ENCODE measurements at regions not wholly inside any gene's neighbourhood (a gene's known extent, or its start where the extent isn't known, plus 50 kb on each side); places are given as distances from the start of the nearest gene placed in this dataset.

DNA sequence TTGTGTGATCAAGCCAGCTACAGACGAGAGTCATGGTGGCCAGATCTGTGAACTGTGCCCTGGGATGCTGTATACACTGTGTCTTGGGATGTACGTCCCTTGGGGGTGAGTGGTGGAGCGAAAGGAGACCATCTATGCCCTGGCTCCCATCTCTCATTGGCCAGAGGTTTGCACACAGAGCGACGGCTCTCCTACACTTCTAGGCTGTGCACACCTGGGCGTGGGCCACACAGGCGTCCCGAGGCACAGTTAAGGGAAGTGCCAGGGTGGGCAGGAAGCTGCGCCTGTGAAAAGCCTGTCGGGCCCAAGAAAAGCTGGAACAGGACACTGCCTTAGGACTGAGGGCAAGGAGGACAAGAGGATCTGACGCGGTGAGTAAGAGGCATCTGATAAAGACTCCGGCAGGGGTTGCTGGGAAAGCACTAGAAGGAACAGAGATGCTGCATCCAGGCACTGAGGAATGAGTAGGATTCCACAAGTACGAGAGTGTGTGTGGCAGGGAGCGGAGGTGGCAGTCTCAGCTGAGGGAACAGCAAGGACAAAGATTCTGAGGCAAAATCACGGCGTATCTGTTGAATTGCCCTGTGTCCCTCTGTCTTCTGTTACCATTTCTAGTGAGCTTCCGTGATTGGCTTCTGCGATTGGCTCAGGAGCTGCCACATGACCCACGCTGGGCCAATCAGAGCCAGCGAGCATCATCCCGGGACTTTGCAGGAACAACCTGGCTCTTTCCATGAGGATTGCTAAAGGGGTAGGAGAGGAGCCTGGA is 67.9 kb upstream of the ZBTB40 start:
- TF ChIP-seq TCF12 (IDR thresholded peaks at IDR 0.05; ENCODE audit: low read depth, low read length), result no peak
- TF ChIP-seq HDAC6 (IDR thresholded peaks at IDR 0.05; ENCODE audit: low read depth, low read length), result no peak
- TF ChIP-seq YY1 (IDR thresholded peaks at IDR 0.05; ENCODE audit: low read depth, low read length), result no peak
- no peak for TF ChIP-seq CHD1 (IDR thresholded peaks at IDR 0.05; ENCODE audit: low read depth, low read length)
- TF ChIP-seq, protein P1, sequence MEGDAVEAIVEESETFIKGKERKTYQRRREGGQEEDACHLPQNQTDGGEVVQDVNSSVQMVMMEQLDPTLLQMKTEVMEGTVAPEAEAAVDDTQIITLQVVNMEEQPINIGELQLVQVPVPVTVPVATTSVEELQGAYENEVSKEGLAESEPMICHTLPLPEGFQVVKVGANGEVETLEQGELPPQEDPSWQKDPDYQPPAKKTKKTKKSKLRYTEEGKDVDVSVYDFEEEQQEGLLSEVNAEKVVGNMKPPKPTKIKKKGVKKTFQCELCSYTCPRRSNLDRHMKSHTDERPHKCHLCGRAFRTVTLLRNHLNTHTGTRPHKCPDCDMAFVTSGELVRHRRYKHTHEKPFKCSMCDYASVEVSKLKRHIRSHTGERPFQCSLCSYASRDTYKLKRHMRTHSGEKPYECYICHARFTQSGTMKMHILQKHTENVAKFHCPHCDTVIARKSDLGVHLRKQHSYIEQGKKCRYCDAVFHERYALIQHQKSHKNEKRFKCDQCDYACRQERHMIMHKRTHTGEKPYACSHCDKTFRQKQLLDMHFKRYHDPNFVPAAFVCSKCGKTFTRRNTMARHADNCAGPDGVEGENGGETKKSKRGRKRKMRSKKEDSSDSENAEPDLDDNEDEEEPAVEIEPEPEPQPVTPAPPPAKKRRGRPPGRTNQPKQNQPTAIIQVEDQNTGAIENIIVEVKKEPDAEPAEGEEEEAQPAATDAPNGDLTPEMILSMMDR (IDR thresholded peaks at IDR 0.05; ENCODE audit: control extremely low read depth in 1 of 3, insufficient read depth in 1 of 3, low read depth in 1 of 3, low read length in 3 of 3), result no peak
- TF ChIP-seq EGR1 (IDR thresholded peaks at IDR 0.05; ENCODE audit: borderline replicate concordance, low read depth, low read length), result no peak
- TF ChIP-seq CREB1 (IDR thresholded peaks at IDR 0.05), result no peak
- TF ChIP-seq SUZ12 (IDR thresholded peaks at IDR 0.05; ENCODE audit: low read length), result no peak

Data from H1 (cell line).